PC-9 (cell line): ENCODE measurements at regions not wholly inside any gene's neighbourhood (a gene's known extent, or its start where the extent isn't known, plus 50 kb on each side); places are given as distances from the start of the nearest gene placed in this dataset.
"Not testable (repeated sequence)": the region's sequence is repeated elsewhere in the genome, so short reads cannot be mapped to it uniquely, and the experiment has no call there.

Experiments used
- CTCF ChIP-seq: fragments of 200-600 bp; sonication (generic); conservative IDR thresholded peaks from 2 replicates; pipeline ENCODE4 v1.6.1; 2017; ENCODE audit warnings: mixed run types, antibody characterized with exemption, mild to moderate bottlenecking, moderate library complexity
- EZH2 ChIP-seq: fragments of 200-600 bp; sonication (generic); IDR thresholded peaks from 2 replicates; pipeline ENCODE4 v1.8.0; 2017; ENCODE audit warnings: antibody characterized with exemption, low read depth

GRCh38 chr16:72453856-72454255, 281.9 kb upstream of the PMFBP1 start:
- not testable (repeated sequence) for TF ChIP-seq CTCF, EZH2
